ENCODE measurements at regions not wholly inside any gene's neighbourhood (a gene's known extent, or its start where the extent isn't known, plus 50 kb on each side); places are given as distances from the start of the nearest gene placed in this dataset.

DNA sequence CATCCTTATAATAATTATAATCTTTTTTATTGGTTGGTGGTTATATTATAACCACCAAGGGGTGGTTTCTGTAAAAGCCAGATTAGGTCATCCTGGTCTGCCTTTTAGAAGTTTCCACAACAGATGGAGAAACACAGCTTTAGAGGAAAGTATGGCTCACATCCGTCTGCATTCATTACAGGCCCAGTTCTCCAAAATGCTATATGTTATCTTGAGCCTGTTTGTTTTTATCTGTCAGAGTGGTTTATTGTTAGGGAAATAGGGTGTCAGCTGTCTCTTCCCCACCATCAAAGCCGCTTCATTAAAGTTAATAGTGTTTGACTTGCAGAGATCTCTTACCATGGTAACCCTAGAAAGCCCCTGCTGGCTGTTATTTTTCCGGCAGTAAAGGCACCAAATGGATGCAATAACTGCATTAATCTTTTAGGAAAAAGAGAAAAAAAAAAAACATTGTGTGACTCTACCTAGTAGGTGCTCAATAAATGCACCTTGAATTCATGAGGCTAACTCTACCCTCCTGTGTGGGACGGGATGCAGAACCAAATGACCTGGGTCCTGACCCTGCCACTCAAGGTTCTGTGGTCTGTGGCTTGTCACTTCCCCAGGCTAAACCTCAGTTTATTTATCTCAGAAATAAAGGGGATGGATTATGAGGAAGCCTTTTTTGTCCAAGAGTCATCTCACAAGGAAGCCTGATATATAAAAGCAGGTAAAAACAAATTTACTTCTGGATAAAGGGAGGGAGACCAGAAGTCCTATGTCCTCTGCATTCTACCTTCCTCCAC lies 118.3 kb downstream of the WT1 start:
- TF ChIP-seq MIER2 (CRISPR knock-in tag; IDR thresholded peaks at IDR 0.05) (no peak), POLR2A (IDR thresholded peaks at IDR 0.05; ENCODE audit: insufficient read depth in 1 of 2, low read depth in 2 of 2, low read length in 2 of 2) (no peak), ZNF337 (CRISPR knock-in tag; IDR thresholded peaks at IDR 0.05; ENCODE audit: borderline replicate concordance, low read depth) (no peak), NFRKB (IDR thresholded peaks at IDR 0.05) (no peak), SMC3 (IDR thresholded peaks at IDR 0.05; ENCODE audit: low read length) (no peak), HOXA7 (CRISPR knock-in tag; IDR thresholded peaks at IDR 0.05) (no peak), YY1 (IDR thresholded peaks at IDR 0.05; ENCODE audit: insufficient read depth, insufficient replicate concordance, low read depth, low read length) (no peak), HDAC1 (CRISPR knock-in tag; IDR thresholded peaks at IDR 0.05) (no peak)
- TF ChIP-seq, protein P1, sequence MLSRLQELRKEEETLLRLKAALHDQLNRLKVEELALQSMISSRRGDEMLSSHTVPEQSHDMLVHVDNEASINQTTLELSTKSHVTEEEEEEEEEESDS (CRISPR knock-in tag; IDR thresholded peaks at IDR 0.05; ENCODE audit: borderline replicate concordance) = no peak
- TF ChIP-seq, protein P2, sequence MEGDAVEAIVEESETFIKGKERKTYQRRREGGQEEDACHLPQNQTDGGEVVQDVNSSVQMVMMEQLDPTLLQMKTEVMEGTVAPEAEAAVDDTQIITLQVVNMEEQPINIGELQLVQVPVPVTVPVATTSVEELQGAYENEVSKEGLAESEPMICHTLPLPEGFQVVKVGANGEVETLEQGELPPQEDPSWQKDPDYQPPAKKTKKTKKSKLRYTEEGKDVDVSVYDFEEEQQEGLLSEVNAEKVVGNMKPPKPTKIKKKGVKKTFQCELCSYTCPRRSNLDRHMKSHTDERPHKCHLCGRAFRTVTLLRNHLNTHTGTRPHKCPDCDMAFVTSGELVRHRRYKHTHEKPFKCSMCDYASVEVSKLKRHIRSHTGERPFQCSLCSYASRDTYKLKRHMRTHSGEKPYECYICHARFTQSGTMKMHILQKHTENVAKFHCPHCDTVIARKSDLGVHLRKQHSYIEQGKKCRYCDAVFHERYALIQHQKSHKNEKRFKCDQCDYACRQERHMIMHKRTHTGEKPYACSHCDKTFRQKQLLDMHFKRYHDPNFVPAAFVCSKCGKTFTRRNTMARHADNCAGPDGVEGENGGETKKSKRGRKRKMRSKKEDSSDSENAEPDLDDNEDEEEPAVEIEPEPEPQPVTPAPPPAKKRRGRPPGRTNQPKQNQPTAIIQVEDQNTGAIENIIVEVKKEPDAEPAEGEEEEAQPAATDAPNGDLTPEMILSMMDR (CRISPR knock-in tag; IDR thresholded peaks at IDR 0.05) = no peak
- TF ChIP-seq, protein P3, sequence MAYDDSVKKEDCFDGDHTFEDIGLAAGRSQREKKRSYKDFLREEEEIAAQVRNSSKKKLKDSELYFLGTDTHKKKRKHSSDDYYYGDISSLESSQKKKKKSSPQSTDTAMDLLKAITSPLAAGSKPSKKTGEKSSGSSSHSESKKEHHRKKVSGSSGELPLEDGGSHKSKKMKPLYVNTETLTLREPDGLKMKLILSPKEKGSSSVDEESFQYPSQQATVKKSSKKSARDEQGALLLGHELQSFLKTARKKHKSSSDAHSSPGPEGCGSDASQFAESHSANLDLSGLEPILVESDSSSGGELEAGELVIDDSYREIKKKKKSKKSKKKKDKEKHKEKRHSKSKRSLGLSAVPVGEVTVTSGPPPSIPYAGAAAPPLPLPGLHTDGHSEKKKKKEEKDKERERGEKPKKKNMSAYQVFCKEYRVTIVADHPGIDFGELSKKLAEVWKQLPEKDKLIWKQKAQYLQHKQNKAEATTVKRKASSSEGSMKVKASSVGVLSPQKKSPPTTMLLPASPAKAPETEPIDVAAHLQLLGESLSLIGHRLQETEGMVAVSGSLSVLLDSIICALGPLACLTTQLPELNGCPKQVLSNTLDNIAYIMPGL (CRISPR knock-in tag; IDR thresholded peaks at IDR 0.05; ENCODE audit: borderline replicate concordance in 1 of 2, low read depth in 1 of 2) = no peak
- TF ChIP-seq, protein P4, sequence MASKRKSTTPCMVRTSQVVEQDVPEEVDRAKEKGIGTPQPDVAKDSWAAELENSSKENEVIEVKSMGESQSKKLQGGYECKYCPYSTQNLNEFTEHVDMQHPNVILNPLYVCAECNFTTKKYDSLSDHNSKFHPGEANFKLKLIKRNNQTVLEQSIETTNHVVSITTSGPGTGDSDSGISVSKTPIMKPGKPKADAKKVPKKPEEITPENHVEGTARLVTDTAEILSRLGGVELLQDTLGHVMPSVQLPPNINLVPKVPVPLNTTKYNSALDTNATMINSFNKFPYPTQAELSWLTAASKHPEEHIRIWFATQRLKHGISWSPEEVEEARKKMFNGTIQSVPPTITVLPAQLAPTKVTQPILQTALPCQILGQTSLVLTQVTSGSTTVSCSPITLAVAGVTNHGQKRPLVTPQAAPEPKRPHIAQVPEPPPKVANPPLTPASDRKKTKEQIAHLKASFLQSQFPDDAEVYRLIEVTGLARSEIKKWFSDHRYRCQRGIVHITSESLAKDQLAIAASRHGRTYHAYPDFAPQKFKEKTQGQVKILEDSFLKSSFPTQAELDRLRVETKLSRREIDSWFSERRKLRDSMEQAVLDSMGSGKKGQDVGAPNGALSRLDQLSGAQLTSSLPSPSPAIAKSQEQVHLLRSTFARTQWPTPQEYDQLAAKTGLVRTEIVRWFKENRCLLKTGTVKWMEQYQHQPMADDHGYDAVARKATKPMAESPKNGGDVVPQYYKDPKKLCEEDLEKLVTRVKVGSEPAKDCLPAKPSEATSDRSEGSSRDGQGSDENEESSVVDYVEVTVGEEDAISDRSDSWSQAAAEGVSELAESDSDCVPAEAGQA (IDR thresholded peaks at IDR 0.05; ENCODE audit: low read depth) = no peak
- TF ChIP-seq, protein P4 (CRISPR knock-in tag; IDR thresholded peaks at IDR 0.05; ENCODE audit: borderline replicate concordance) = no peak
- TF ChIP-seq, protein P5, sequence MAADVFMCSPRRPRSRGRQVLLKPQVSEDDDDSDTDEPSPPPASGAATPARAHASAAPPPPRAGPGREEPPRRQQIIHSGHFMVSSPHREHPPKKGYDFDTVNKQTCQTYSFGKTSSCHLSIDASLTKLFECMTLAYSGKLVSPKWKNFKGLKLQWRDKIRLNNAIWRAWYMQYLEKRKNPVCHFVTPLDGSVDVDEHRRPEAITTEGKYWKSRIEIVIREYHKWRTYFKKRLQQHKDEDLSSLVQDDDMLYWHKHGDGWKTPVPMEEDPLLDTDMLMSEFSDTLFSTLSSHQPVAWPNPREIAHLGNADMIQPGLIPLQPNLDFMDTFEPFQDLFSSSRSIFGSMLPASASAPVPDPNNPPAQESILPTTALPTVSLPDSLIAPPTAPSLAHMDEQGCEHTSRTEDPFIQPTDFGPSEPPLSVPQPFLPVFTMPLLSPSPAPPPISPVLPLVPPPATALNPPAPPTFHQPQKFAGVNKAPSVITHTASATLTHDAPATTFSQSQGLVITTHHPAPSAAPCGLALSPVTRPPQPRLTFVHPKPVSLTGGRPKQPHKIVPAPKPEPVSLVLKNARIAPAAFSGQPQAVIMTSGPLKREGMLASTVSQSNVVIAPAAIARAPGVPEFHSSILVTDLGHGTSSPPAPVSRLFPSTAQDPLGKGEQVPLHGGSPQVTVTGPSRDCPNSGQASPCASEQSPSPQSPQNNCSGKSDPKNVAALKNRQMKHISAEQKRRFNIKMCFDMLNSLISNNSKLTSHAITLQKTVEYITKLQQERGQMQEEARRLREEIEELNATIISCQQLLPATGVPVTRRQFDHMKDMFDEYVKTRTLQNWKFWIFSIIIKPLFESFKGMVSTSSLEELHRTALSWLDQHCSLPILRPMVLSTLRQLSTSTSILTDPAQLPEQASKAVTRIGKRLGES (CRISPR knock-in tag; IDR thresholded peaks at IDR 0.05; ENCODE audit: borderline replicate concordance) = no peak
